NCI-H2227 treated with DMSO at 0.1 percent for 48 hours (cell line): ENCODE measurements at regions not wholly inside any gene's neighbourhood (a gene's known extent, or its start where the extent isn't known, plus 50 kb on each side); places are given as distances from the start of the nearest gene placed in this dataset.

Experiments
- DNase-seq: peaks from one replicate; lab custom pipeline; 2025; lab: John Stamatoyannopoulos, UW

- no peak for DNase-seq
Measured at GRCh38 chr4:151610229-151610628, 150.6 kb downstream of the GATB start.

- DNase-seq = no peak
Measured at GRCh38 chr4:151611960-151612359, 148.8 kb downstream of the GATB start.

GRCh38 chr4:151613290-151613689 is 147.5 kb downstream of the GATB start:
- no peak for DNase-seq

GRCh38 chr4:151614561-151614960 is 146.2 kb downstream of the GATB start:
- no peak for DNase-seq

- no peak for DNase-seq
Measured at GRCh38 chr4:151618858-151619257, 141.9 kb downstream of the GATB start.

- DNase-seq = no peak
Measured at GRCh38 chr4:151620066-151620465, 140.7 kb downstream of the GATB start.
